ENCODE measurements at regions not wholly inside any gene's neighbourhood (a gene's known extent, or its start where the extent isn't known, plus 50 kb on each side); places are given as distances from the start of the nearest gene placed in this dataset.

DNA sequence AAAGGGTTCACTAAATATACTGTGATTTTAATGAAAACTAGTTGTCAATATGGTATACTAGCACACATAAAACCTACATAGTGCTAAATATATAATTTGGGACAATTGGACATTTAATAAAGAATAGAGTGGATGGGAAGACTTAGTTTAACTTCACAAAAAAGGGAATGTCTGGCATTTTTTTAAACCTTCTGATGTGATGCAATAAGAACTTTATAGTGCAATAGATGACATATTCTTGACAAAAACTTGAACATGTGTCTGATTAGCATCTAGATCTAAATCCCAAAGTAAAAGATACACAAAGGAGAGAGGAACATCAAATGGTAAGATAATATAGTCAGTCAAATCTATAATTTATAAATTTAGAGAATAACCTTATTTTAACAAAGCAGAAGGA, 488.3 kb upstream of the SYT1 start:
- TF ChIP-seq SP1 (IDR thresholded peaks at IDR 0.05): no peak
- no peak for TF ChIP-seq BHLHE40 (IDR thresholded peaks at IDR 0.05; ENCODE audit: borderline replicate concordance)
- TF ChIP-seq FOXK2 (IDR thresholded peaks at IDR 0.05): no peak
- no peak for TF ChIP-seq LEF1 (IDR thresholded peaks at IDR 0.05; ENCODE audit: borderline replicate concordance)
- TF ChIP-seq FOXA1 (IDR thresholded peaks at IDR 0.05): no peak
- TF ChIP-seq SUZ12 (IDR thresholded peaks at IDR 0.05): no peak
- no peak for TF ChIP-seq TARDBP (IDR thresholded peaks at IDR 0.05)
- no peak for TF ChIP-seq FOXM1 (IDR thresholded peaks at IDR 0.05; ENCODE audit: borderline replicate concordance)
- TF ChIP-seq NFRKB (IDR thresholded peaks at IDR 0.05): no peak
- TF ChIP-seq ELF4 (IDR thresholded peaks at IDR 0.05): no peak

Data from HEK293T (cell line).